Right hindlimb (tissue), 1 donor: ENCODE measurements at regions not wholly inside any gene's neighbourhood (a gene's known extent, or its start where the extent isn't known, plus 50 kb on each side); places are given as distances from the start of the nearest gene placed in this dataset.
A peak's percentile ranks its signal among the peaks of the same experiment; 100 is the strongest.

Source experiments
- DNase-seq: peaks from one replicate; pipeline ENCODE4 v3.0.0-alpha.2; 2018

GRCh38 chr2:163541943-163542342 is 193.9 kb downstream of the FIGN start:
- DNase-seq, result no peak

- DNase-seq, result no peak
Measured at GRCh38 chr2:163541495-163541894, 194.3 kb downstream of the FIGN start.

GRCh38 chr2:163528640-163529217 is 207.1 kb downstream of the FIGN start:
- no peak for DNase-seq

GRCh38 chr2:163527381-163527780 is 208.4 kb downstream of the FIGN start:
- no peak for DNase-seq

- DNase-seq, result no peak
Measured at GRCh38 chr2:163518762-163519161, 217.0 kb downstream of the FIGN start.

- no peak for DNase-seq
Measured at GRCh38 chr2:163515836-163516235, 220.0 kb downstream of the FIGN start.

- no peak for DNase-seq
Measured at GRCh38 chr2:163505281-163505680, 230.5 kb downstream of the FIGN start.

- DNase-seq, result no peak
Measured at GRCh38 chr2:163493359-163494298, 242.2 kb downstream of the FIGN start.

GRCh38 chr2:163491850-163492249 is 244.0 kb downstream of the FIGN start:
- DNase-seq, result no peak

- no peak for DNase-seq
Measured at GRCh38 chr2:163490281-163490680, 245.5 kb downstream of the FIGN start.

GRCh38 chr2:163481515-163481914 is 254.3 kb downstream of the FIGN start:
- DNase-seq, result no peak

GRCh38 chr2:163479599-163479998 is 256.2 kb downstream of the FIGN start:
- DNase-seq, result no peak

- no peak for DNase-seq
Measured at GRCh38 chr2:163475815-163476214, 260.0 kb downstream of the FIGN start.

- no peak for DNase-seq
Measured at GRCh38 chr2:163474889-163475288, 260.9 kb downstream of the FIGN start.

- no peak for DNase-seq
Measured at GRCh38 chr2:163474319-163474744, 261.5 kb downstream of the FIGN start.

- DNase-seq, result no peak
Measured at GRCh38 chr2:163471947-163472346, 263.9 kb downstream of the FIGN start.

- DNase-seq, result no peak
Measured at GRCh38 chr2:163469561-163469962, 266.2 kb downstream of the FIGN start.

- peak; percentile 59 for DNase-seq
Measured at GRCh38 chr2:163467251-163467630, 268.6 kb downstream of the FIGN start.

- DNase-seq, result no peak
Measured at GRCh38 chr2:163466331-163467250, 269.2 kb downstream of the FIGN start.

GRCh38 chr2:163465440-163465839 is 270.4 kb downstream of the FIGN start:
- no peak for DNase-seq

- no peak for DNase-seq
Measured at GRCh38 chr2:163463411-163463810, 272.4 kb downstream of the FIGN start.

- no peak for DNase-seq
Measured at GRCh38 chr2:163462993-163463392, 272.8 kb downstream of the FIGN start.

GRCh38 chr2:163459986-163460385 is 275.8 kb downstream of the FIGN start:
- DNase-seq, result no peak
